Esophagus squamous epithelium (tissue), 5 donors: ENCODE measurements at regions not wholly inside any gene's neighbourhood (a gene's known extent, or its start where the extent isn't known, plus 50 kb on each side); places are given as distances from the start of the nearest gene placed in this dataset.

ENCODE experiments used
- DNase-seq: peaks from one replicate; lab custom pipeline; 2025; lab: John Stamatoyannopoulos, UW
- H3K27ac ChIP-seq, 4 donors: fragments of 200-600 bp; sonication (generic); one replicate each; pipeline ENCODE4 v1.5.1; 2016 to 2019; ENCODE audit warnings: mild to moderate bottlenecking in 1 of 4
- H3K27me3 ChIP-seq, 4 donors: fragments of 200-600 bp; sonication (generic); 1 replicate in 3 of 4; 2 replicates in 1 of 4; pipeline versions ENCODE4 v1.5.1 to v1.6.0; 2017 to 2021; ENCODE audit warnings: antibody characterized with exemption in 1 of 4
- H3K36me3 ChIP-seq, 3 donors: fragments of 200-600 bp; sonication (generic); one replicate each; pipeline ENCODE4 v1.5.1; 2016 to 2019
- H3K4me1 ChIP-seq, 3 donors: fragments of 200-600 bp; sonication (generic); one replicate each; pipeline ENCODE4 v1.5.1; 2017 to 2019
- H3K4me3 ChIP-seq, 4 donors: fragments of 200-600 bp; sonication (generic); 1 replicate in 3 of 4; 2 replicates in 1 of 4; pipeline ENCODE4 v1.5.1; 2016 to 2019; ENCODE audit warnings: mild to moderate bottlenecking in 2 of 4, moderate library complexity in 1 of 4
- H3K9me3 ChIP-seq, 3 donors: fragments of 200-600 bp; sonication (generic); one replicate each; pipeline ENCODE4 v1.5.1; 2016 to 2019
- POLR2A ChIP-seq, 4 donors: fragments of 450-650 bp; IDR thresholded peaks; one replicate each; pipeline ENCODE4 v1.6.1; 2017; ENCODE audit warnings: antibody characterized with exemption in 4 of 4, mild to moderate bottlenecking in 4 of 4, moderate library complexity in 3 of 4
- WGBS, 2 donors: methylation state at CpG; one replicate each; pipeline ENCODE4 v1.1.5; 2018; 5-methylcytosine and 5-hydroxymethylcytosine counted together
- intact Hi-C: fragments of 100-400 bp; cut with DNase I; formaldehyde crosslinking; loops from one replicate; pipeline ENCODE4 v1.15.0; 2022
- TF ChIP-seq, protein P1 (sequence below), 6 experiments: fragments of 450-650 bp in 4 of 6; fragments of 200-600 bp in 2 of 6; sonication (generic) in 2 of 6; IDR thresholded peaks; one replicate each; pipeline ENCODE4 v1.5.1; 2016 to 2019; ENCODE audit warnings: antibody characterized with exemption in 6 of 6, mild to moderate bottlenecking in 4 of 6, moderate library complexity in 4 of 6
- donor health status: DM: yes; HTN: yes; CAD: no.

DNA sequence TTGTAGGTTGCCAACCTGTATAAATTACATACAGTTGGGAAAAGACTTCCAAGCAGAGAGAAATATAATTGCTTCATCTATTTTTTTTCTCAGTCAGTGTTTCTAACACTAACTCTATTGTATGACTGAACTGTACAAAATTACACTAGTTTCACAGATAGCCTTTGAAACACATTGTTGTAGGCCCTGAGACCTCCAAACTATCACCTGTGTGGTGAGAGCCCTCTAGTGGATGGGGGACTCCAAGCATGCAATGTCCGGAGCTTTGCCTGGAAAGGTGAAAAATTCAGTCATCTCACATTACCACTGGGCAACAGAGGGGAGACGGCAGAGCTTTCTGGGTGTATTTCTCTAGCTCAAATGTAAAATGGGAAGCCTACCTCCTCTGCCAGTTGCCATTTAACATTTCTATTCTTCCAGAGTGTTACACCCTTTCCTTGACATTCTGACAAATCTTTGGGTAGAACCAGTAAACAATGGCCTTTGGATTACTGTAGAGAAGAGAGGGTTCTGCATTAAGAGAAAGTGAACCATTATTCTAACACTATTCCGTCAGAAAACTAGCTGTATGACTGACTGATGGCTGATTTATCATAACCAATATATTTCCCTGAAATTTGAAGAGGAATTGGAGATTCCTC, 212.2 kb downstream of the LYPLAL1 start:
- no peaks in the 10 kb centered on the region for H3K9me3 ChIP-seq
- TF ChIP-seq, protein P1, sequence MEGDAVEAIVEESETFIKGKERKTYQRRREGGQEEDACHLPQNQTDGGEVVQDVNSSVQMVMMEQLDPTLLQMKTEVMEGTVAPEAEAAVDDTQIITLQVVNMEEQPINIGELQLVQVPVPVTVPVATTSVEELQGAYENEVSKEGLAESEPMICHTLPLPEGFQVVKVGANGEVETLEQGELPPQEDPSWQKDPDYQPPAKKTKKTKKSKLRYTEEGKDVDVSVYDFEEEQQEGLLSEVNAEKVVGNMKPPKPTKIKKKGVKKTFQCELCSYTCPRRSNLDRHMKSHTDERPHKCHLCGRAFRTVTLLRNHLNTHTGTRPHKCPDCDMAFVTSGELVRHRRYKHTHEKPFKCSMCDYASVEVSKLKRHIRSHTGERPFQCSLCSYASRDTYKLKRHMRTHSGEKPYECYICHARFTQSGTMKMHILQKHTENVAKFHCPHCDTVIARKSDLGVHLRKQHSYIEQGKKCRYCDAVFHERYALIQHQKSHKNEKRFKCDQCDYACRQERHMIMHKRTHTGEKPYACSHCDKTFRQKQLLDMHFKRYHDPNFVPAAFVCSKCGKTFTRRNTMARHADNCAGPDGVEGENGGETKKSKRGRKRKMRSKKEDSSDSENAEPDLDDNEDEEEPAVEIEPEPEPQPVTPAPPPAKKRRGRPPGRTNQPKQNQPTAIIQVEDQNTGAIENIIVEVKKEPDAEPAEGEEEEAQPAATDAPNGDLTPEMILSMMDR (IDR thresholded peaks at IDR 0.05) = peak; percentile 21 to 72 (median 44)
- TF ChIP-seq POLR2A (IDR thresholded peaks at IDR 0.05) = no peak
- intact Hi-C loops = no loop called here
- 42 to 47% methylated on average over 3 of the region's 3 CpGs for WGBS, 2 donors
- no peaks in the 10 kb centered on the region for H3K27me3 ChIP-seq
- H3K27ac ChIP-seq = no peak overlapping the region
- H3K4me1 ChIP-seq = no peaks in the 10 kb centered on the region
- no peaks in the 10 kb centered on the region for H3K36me3 ChIP-seq
- no peak overlapping the region for H3K4me3 ChIP-seq
- DNase-seq = no peak

DNA sequence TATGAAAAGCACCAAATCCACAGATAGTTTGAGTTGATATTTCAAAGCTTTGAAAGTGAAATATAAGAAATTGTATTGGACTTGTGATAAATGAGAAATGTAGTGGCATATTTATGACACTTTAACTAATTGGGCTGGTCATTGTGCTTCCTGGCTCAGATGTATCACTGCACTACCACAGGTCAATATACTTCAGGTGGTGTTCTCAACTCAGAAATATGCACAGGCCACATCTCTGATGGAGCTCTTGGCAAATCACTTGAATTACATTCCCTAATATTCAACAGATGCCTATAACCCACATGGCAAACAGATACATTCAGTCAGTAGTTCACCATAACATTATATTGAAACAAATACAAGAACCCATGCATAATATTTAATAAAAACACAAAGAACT, 209.6 kb downstream of the LYPLAL1 start:
- no peak overlapping the region for H3K4me3 ChIP-seq
- no peaks in the 10 kb centered on the region for H3K27me3 ChIP-seq
- H3K4me1 ChIP-seq = no peaks in the 10 kb centered on the region
- TF ChIP-seq, protein P1 (IDR thresholded peaks at IDR 0.05) = no peak
- TF ChIP-seq POLR2A (IDR thresholded peaks at IDR 0.05) = no peak
- H3K27ac ChIP-seq = no peak overlapping the region
- DNase-seq = no peak
- intact Hi-C loops = no loop called here
- no peaks in the 10 kb centered on the region for H3K36me3 ChIP-seq
- no peaks in the 10 kb centered on the region for H3K9me3 ChIP-seq

DNA sequence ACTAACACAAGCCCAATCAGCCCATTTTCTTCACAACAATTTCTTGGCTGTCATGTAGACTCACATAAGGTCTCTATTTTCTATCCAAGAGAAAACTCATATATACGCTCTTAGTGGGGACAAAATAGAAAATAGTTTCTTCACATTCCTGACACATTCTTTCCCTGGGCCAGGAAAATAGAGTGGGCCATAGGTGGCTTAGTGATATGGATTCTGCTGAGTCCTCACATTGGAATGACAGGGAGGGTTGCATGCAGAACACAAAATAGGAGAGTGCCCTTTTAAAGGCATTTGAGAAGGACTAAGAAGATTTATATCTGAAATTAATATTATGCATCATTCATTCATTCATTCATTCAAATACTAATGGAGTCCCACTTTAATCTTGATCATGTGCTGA, 207.7 kb downstream of the LYPLAL1 start:
- Histone ChIP-seq H3K27me3 (no peaks in the 10 kb centered on the region), H3K9me3 (no peaks in the 10 kb centered on the region), H3K4me1 (no peaks in the 10 kb centered on the region), H3K4me3 (no peak overlapping the region), H3K36me3 (no peaks in the 10 kb centered on the region), H3K27ac (no peak overlapping the region)
- 77 to 84% methylated on average over 1 of the region's 1 CpG for WGBS, 2 donors
- no peak for DNase-seq
- TF ChIP-seq POLR2A (IDR thresholded peaks at IDR 0.05) = no peak
- TF ChIP-seq, protein P1 (IDR thresholded peaks at IDR 0.05) = no peak
- intact Hi-C loops = no loop called here

DNA sequence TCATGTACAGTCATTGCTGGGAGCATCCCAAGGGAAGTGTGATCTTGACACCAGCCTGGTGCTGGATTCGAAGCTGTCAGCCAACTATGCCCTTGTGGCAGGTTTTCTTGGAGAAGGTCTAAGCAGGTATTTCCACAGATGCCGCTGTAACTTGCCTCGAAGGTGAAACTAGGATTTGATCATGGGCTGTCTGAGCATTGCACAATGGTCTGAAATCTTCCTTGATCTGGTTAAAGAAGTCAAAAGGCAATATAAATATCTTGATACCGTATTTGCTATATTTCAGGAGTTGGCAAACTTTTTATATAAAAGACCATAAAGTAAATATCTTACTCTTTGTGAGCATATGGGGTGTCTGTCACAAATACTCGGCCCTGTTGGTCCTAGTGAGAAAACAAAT, 206.8 kb downstream of the LYPLAL1 start:
- Histone ChIP-seq H3K4me1 (no peaks in the 10 kb centered on the region), H3K27me3 (no peaks in the 10 kb centered on the region), H3K9me3 (no peaks in the 10 kb centered on the region), H3K27ac (no peak overlapping the region), H3K4me3 (no peak overlapping the region), H3K36me3 (no peaks in the 10 kb centered on the region)
- DNase-seq = no peak
- WGBS, 2 donors = 52 to 73% methylated on average over 5 of the region's 5 CpGs
- TF ChIP-seq POLR2A (IDR thresholded peaks at IDR 0.05) = no peak
- TF ChIP-seq, protein P1 (IDR thresholded peaks at IDR 0.05) = no peak
- intact Hi-C loops = no loop called here

DNA sequence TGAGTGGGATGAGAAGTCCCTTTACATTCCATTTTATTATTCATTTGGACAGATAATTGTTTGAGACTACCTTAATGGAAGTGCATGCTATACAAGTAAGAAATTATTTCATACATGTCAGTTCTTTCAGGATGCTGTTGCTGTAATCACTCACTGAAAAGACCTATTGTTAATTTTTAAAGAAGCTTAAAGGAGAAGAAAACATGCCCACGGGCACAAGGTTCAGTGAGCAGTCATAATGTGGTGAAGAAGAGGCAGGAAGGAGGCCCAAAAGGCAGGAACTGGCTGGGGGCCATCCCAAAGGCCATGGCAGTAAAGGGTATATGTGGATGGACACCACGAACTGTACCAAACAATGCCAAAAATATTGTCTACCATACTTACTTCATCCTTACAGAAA, 206.0 kb downstream of the LYPLAL1 start:
- Histone ChIP-seq H3K27me3 (no peaks in the 10 kb centered on the region), H3K27ac (no peak overlapping the region), H3K9me3 (no peaks in the 10 kb centered on the region), H3K4me1 (no peaks in the 10 kb centered on the region), H3K36me3 (no peaks in the 10 kb centered on the region), H3K4me3 (no peak overlapping the region)
- TF ChIP-seq POLR2A (IDR thresholded peaks at IDR 0.05) = no peak
- TF ChIP-seq, protein P1 (IDR thresholded peaks at IDR 0.05) = no peak
- intact Hi-C loops = no loop called here
- DNase-seq = no peak
- 40 to 43% methylated on average over 2 of the region's 2 CpGs for WGBS, 2 donors
